Hepatocyte (in vitro differentiated cells): ENCODE measurements at regions not wholly inside any gene's neighbourhood (a gene's known extent, or its start where the extent isn't known, plus 50 kb on each side); places are given as distances from the start of the nearest gene placed in this dataset.

Source experiments
- DNase-seq: peaks from one replicate; pipeline ENCODE4 v3.0.0-alpha.2; 2016; ENCODE audit warnings: low spot score
- H2AFZ ChIP-seq: fragments of 200-600 bp; sonication (generic); 2 replicates; pipeline ENCODE4 v1.6.0; 2016; ENCODE audit warnings: antibody characterized with exemption, mild to moderate bottlenecking
- H3K27ac ChIP-seq: fragments of 200-600 bp; sonication (generic); 2 replicates; pipeline ENCODE4 v1.5.1; 2016; ENCODE audit warnings: mild to moderate bottlenecking
- H3K27me3 ChIP-seq: fragments of 200-600 bp; sonication (generic); 2 replicates; pipeline ENCODE4 v1.6.1; 2016
- H3K36me3 ChIP-seq: fragments of 200-600 bp; sonication (generic); replicated peaks from 2 replicates; pipeline ENCODE4 v1.5.1; 2016; ENCODE audit warnings: low read depth; ENCODE audit not compliant: insufficient read depth
- H3K4me1 ChIP-seq: fragments of 200-600 bp; sonication (generic); 2 replicates; pipeline ENCODE4 v1.5.1; 2016; ENCODE audit warnings: mild to moderate bottlenecking, moderate library complexity; ENCODE audit not compliant: insufficient read depth
- H3K4me2 ChIP-seq: fragments of 200-600 bp; sonication (generic); 2 replicates; pipeline ENCODE4 v1.6.0; 2016
- H3K4me3 ChIP-seq: fragments of 200-600 bp; sonication (generic); 2 replicates; pipeline ENCODE4 v1.5.1; 2016; ENCODE audit warnings: mild to moderate bottlenecking
- H3K79me2 ChIP-seq: fragments of 200-600 bp; sonication (generic); 2 replicates; pipeline ENCODE4 v1.6.0; 2017; ENCODE audit warnings: mild to moderate bottlenecking
- H3K9me2 ChIP-seq: fragments of 200-600 bp; sonication (generic); replicated peaks from 2 replicates; pipeline ENCODE4 v1.6.0; 2017; ENCODE audit warnings: mild to moderate bottlenecking; ENCODE audit not compliant: insufficient read depth
- H3K9me3 ChIP-seq: fragments of 200-600 bp; sonication (generic); 2 replicates; pipeline ENCODE4 v1.5.1; 2016; ENCODE audit warnings: low read depth, mild to moderate bottlenecking
- H4K20me1 ChIP-seq: fragments of 200-600 bp; sonication (generic); 2 replicates; pipeline ENCODE4 v1.6.0; 2016; ENCODE audit warnings: mild to moderate bottlenecking; ENCODE audit not compliant: insufficient read depth, poor library complexity, severe bottlenecking
- EZH2 ChIP-seq: fragments of 200-600 bp; sonication (generic); IDR thresholded peaks from 2 replicates; pipeline ENCODE4 v1.6.1; 2016; ENCODE audit warnings: antibody characterized with exemption, mild to moderate bottlenecking, borderline replicate concordance
- EZH2phosphoT487 ChIP-seq: fragments of 200-600 bp; sonication (generic); IDR thresholded peaks from one replicate; pipeline ENCODE4 v1.6.1; 2018; ENCODE audit warnings: antibody characterized with exemption, mild to moderate bottlenecking, low read depth, moderate library complexity; ENCODE audit not compliant: unreplicated experiment, severe bottlenecking
- WGBS: methylation state at CpG from one replicate; pipeline ENCODE4 v1.1.6; 2016; ENCODE audit warnings: low lambda C conversion rate; ENCODE audit errors: missing lambda C conversion rate; 5-methylcytosine and 5-hydroxymethylcytosine counted together
- TF ChIP-seq, protein P1 (sequence below): fragments of 200-600 bp; sonication (generic); IDR thresholded peaks from 2 replicates; pipeline ENCODE4 v1.5.1; 2016; ENCODE audit warnings: antibody characterized with exemption, mild to moderate bottlenecking; ENCODE audit not compliant: poor library complexity

GRCh38 chr5:143938230-143938629 is 126.3 kb downstream of the HMHB1 start:
- Histone ChIP-seq H2AFZ (no peak overlapping the region), H3K27me3 (no peaks in the 10 kb centered on the region), H3K27ac (no peak overlapping the region), H4K20me1 (no peaks in the 10 kb centered on the region), H3K79me2 (no peaks in the 10 kb centered on the region), H3K9me2 (no peaks in the 10 kb centered on the region), H3K4me3 (no peak overlapping the region), H3K4me1 (no peaks in the 10 kb centered on the region), H3K4me2 (no peak overlapping the region), H3K36me3 (no peaks in the 10 kb centered on the region), H3K9me3 (peaks cover 8% of the 10 kb centered on the region)
- DNase-seq, result no peak
- TF ChIP-seq EZH2 (no peak), EZH2phosphoT487 (no peak)
- TF ChIP-seq, protein P1, sequence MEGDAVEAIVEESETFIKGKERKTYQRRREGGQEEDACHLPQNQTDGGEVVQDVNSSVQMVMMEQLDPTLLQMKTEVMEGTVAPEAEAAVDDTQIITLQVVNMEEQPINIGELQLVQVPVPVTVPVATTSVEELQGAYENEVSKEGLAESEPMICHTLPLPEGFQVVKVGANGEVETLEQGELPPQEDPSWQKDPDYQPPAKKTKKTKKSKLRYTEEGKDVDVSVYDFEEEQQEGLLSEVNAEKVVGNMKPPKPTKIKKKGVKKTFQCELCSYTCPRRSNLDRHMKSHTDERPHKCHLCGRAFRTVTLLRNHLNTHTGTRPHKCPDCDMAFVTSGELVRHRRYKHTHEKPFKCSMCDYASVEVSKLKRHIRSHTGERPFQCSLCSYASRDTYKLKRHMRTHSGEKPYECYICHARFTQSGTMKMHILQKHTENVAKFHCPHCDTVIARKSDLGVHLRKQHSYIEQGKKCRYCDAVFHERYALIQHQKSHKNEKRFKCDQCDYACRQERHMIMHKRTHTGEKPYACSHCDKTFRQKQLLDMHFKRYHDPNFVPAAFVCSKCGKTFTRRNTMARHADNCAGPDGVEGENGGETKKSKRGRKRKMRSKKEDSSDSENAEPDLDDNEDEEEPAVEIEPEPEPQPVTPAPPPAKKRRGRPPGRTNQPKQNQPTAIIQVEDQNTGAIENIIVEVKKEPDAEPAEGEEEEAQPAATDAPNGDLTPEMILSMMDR, result no peak

GRCh38 chr5:143946837-143947236 is 134.9 kb downstream of the HMHB1 start:
- Histone ChIP-seq H3K27ac (no peak overlapping the region), H3K27me3 (no peaks in the 10 kb centered on the region), H3K4me1 (no peaks in the 10 kb centered on the region), H3K36me3 (no peaks in the 10 kb centered on the region), H3K9me3 (peaks cover 7% of the 10 kb centered on the region), H3K4me2 (no peak overlapping the region), H3K4me3 (no peak overlapping the region), H2AFZ (no peak overlapping the region), H3K79me2 (no peaks in the 10 kb centered on the region), H3K9me2 (no peaks in the 10 kb centered on the region), H4K20me1 (no peaks in the 10 kb centered on the region)
- no peak for DNase-seq
- WGBS, result 96% methylated on average over 1 of the region's 1 CpG
- TF ChIP-seq EZH2phosphoT487, result no peak

GRCh38 chr5:143947313-143947712 is 135.4 kb downstream of the HMHB1 start:
- no peak for DNase-seq
- 43% methylated on average over 2 of the region's 2 CpGs for WGBS
- no peaks in the 10 kb centered on the region for H3K79me2 ChIP-seq
- TF ChIP-seq EZH2, result no peak
- TF ChIP-seq, protein P1, result no peak
- TF ChIP-seq EZH2phosphoT487, result no peak
- no peak overlapping the region for H3K4me3 ChIP-seq
- H2AFZ ChIP-seq, result no peak overlapping the region
- no peaks in the 10 kb centered on the region for H3K9me2 ChIP-seq
- no peak overlapping the region for H3K4me2 ChIP-seq
- no peaks in the 10 kb centered on the region for H3K27me3 ChIP-seq
- H3K36me3 ChIP-seq, result no peaks in the 10 kb centered on the region
- peaks cover 7% of the 10 kb centered on the region for H3K9me3 ChIP-seq
- no peak overlapping the region for H3K27ac ChIP-seq
- no peaks in the 10 kb centered on the region for H4K20me1 ChIP-seq
- H3K4me1 ChIP-seq, result no peaks in the 10 kb centered on the region

DNA sequence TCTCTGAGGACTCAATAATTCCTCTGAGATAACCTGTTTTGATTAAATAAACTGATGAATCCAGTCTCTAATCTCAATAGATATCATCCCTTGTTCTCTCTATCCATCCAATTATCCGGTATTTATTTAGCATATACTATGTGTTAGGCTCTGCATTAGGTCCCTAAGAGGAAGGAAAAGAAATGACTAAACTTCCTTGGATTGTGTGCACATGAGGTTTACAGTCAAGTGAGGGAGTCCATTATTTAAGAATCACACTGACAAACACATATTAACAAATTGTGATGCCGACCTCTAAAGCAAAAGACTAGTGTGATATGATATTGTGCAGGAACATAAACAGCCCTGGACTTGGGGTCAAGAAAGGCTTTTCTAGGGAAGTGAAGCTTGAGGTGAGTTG is 140.8 kb downstream of the HMHB1 start:
- H3K9me2 ChIP-seq, result no peaks in the 10 kb centered on the region
- no peak overlapping the region for H3K4me3 ChIP-seq
- no peaks in the 10 kb centered on the region for H3K9me3 ChIP-seq
- DNase-seq, result no peak
- H3K79me2 ChIP-seq, result no peaks in the 10 kb centered on the region
- 91% methylated on average over 2 of the region's 2 CpGs for WGBS
- no peak overlapping the region for H3K4me2 ChIP-seq
- H3K27ac ChIP-seq, result no peak overlapping the region
- TF ChIP-seq, protein P1, result no peak
- no peak overlapping the region for H2AFZ ChIP-seq
- no peaks in the 10 kb centered on the region for H4K20me1 ChIP-seq
- no peaks in the 10 kb centered on the region for H3K36me3 ChIP-seq
- no peaks in the 10 kb centered on the region for H3K4me1 ChIP-seq
- H3K27me3 ChIP-seq, result no peaks in the 10 kb centered on the region
